Vagina (tissue), 2 donors: ENCODE measurements at regions not wholly inside any gene's neighbourhood (a gene's known extent, or its start where the extent isn't known, plus 50 kb on each side); places are given as distances from the start of the nearest gene placed in this dataset.

ENCODE experiments used
- DNase-seq, 2 donors: peaks; one replicate each; pipeline ENCODE4 v3.0.0-alpha.2; 2017; ENCODE audit errors: extremely low spot score in 2 of 2
- H3K27ac ChIP-seq: fragments of 200-600 bp; sonication (generic); one replicate; pipeline ENCODE4 v1.5.1; 2019
- H3K27me3 ChIP-seq: fragments of 200-600 bp; sonication (generic); one replicate; pipeline ENCODE4 v1.5.1; 2019
- H3K36me3 ChIP-seq, 2 donors: fragments of 200-600 bp; sonication (generic); one replicate each; pipeline ENCODE4 v1.5.1; 2017 to 2019
- H3K4me1 ChIP-seq: fragments of 200-600 bp; sonication (generic); one replicate; pipeline ENCODE4 v1.5.1; 2019
- H3K4me3 ChIP-seq, 2 donors: fragments of 200-600 bp; sonication (generic); 1 replicate in 1 of 2; 2 replicates in 1 of 2; pipeline ENCODE4 v1.5.1; 2016 to 2019
- H3K9me3 ChIP-seq: fragments of 200-600 bp; sonication (generic); one replicate; pipeline ENCODE4 v1.5.1; 2019
- CTCF ChIP-seq, 3 experiments: fragments of 450-650 bp in 2 of 3; fragments of 200-600 bp in 1 of 3; sonication (generic) in 1 of 3; IDR thresholded peaks; one replicate each; pipeline ENCODE4 v1.5.1; 2017 to 2019; ENCODE audit warnings: antibody characterized with exemption in 3 of 3, mild to moderate bottlenecking in 2 of 3, moderate library complexity in 2 of 3
- POLR2A ChIP-seq, 2 donors: fragments of 450-650 bp; IDR thresholded peaks; one replicate each; pipeline ENCODE4 v1.6.1; 2017; ENCODE audit warnings: antibody characterized with exemption in 2 of 2, mild to moderate bottlenecking in 2 of 2, moderate library complexity in 2 of 2
- POLR2AphosphoS5 ChIP-seq, 2 donors: sonication (generic); formaldehyde crosslinking; IDR thresholded peaks; one replicate each; pipeline ENCODE4 v1.9.0; 2017; ENCODE audit warnings: antibody characterized with exemption in 2 of 2, mild to moderate bottlenecking in 2 of 2, low read depth in 1 of 2; ENCODE audit not compliant: insufficient read depth in 1 of 2
- intact Hi-C: fragments of 100-400 bp; cut with DNase I; formaldehyde crosslinking; loops from one replicate; pipeline ENCODE4 v1.15.1; 2023

DNA sequence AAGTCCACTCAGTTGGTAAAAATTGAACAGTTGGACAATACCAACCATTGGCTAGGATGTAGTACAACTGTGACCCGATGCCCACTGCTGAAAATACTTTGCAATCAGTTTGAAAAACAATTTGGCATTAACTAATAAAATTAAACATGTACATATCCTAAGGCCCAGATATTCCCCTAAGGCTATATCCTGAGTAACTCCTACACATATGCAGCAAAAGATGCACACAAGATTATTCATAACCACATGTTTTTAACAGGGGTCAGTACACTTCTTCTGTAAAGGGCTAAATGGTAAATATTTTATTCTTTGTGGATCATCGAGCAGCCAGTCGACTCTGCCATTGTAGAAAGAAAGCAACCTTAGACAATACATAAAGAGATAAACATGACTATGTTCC lies 116.3 kb downstream of the MEX3B start:
- TF ChIP-seq CTCF (IDR thresholded peaks at IDR 0.05) (no peak), POLR2AphosphoS5 (IDR thresholded peaks at IDR 0.05; ENCODE audit: insufficient read depth in 1 of 2, low read depth in 1 of 2) (no peak), POLR2A (IDR thresholded peaks at IDR 0.05) (no peak)
- Histone ChIP-seq H3K9me3 (no peaks in the 10 kb centered on the region), H3K4me1 (no peaks in the 10 kb centered on the region), H3K27ac (no peak overlapping the region), H3K27me3 (no peaks in the 10 kb centered on the region), H3K36me3 (no peaks in the 10 kb centered on the region), H3K4me3 (no peak overlapping the region)
- intact Hi-C loops = no loop called here
- DNase-seq = no peak

- Histone ChIP-seq H3K27me3 (no peaks in the 10 kb centered on the region), H3K9me3 (no peaks in the 10 kb centered on the region), H3K4me1 (no peaks in the 10 kb centered on the region), H3K4me3 (no peak overlapping the region), H3K27ac (no peak overlapping the region), H3K36me3 (no peaks in the 10 kb centered on the region)
- no peak for DNase-seq
- TF ChIP-seq CTCF (IDR thresholded peaks at IDR 0.05) (no peak), POLR2AphosphoS5 (IDR thresholded peaks at IDR 0.05; ENCODE audit: insufficient read depth in 1 of 2, low read depth in 1 of 2) (no peak), POLR2A (IDR thresholded peaks at IDR 0.05) (no peak)
- intact Hi-C loops = no loop called here
These were observed 118.8 kb downstream of the MEX3B start for GRCh38 chr15:81926981-81927380.

GRCh38 chr15:81924729-81925128 lies 121.1 kb downstream of the MEX3B start:
- intact Hi-C loops = no loop called here
- TF ChIP-seq CTCF (IDR thresholded peaks at IDR 0.05) (no peak), POLR2A (IDR thresholded peaks at IDR 0.05) (no peak), POLR2AphosphoS5 (IDR thresholded peaks at IDR 0.05; ENCODE audit: insufficient read depth in 1 of 2, low read depth in 1 of 2) (no peak)

GRCh38 chr15:81923561-81924350 lies 122.1 kb downstream of the MEX3B start:
- H3K27me3 ChIP-seq = no peaks in the 10 kb centered on the region
- TF ChIP-seq POLR2A (IDR thresholded peaks at IDR 0.05) (no peak), CTCF (IDR thresholded peaks at IDR 0.05) (no peak), POLR2AphosphoS5 (IDR thresholded peaks at IDR 0.05; ENCODE audit: insufficient read depth in 1 of 2, low read depth in 1 of 2) (no peak)
- no peak for DNase-seq
- H3K36me3 ChIP-seq = no peaks in the 10 kb centered on the region
- no peak overlapping the region for H3K4me3 ChIP-seq
- no peaks in the 10 kb centered on the region for H3K4me1 ChIP-seq
- intact Hi-C loops = no loop called here
- no peak overlapping the region for H3K27ac ChIP-seq
- peaks cover 4% of the 10 kb centered on the region for H3K9me3 ChIP-seq

More at GRCh38 chr15:81924729-81925128, 121.1 kb downstream of the MEX3B start:
- H3K4me3 ChIP-seq = no peak overlapping the region
- H3K36me3 ChIP-seq = no peaks in the 10 kb centered on the region
- H3K9me3 ChIP-seq = peaks cover 4% of the 10 kb centered on the region
- no peak for DNase-seq
- no peaks in the 10 kb centered on the region for H3K4me1 ChIP-seq
- H3K27ac ChIP-seq = no peak overlapping the region
- H3K27me3 ChIP-seq = no peaks in the 10 kb centered on the region

DNA sequence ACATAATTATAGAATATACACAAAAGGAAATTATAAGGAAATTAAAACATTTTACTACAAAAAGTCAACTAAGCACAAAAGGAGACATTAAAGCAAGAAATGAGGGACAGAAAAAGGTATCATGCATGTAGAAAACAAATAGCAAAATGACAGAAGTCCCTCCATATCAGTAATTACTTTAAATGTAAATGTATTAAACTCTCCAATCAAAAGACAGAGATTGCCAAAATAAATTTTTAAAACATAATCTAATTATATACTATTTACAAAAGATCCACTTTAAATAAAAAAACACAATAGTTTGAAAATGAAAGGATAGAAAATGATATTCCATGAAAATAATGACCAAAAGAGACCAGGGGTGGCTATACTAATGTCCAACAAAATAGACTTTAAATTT lies 123.7 kb downstream of the MEX3B start:
- no peak overlapping the region for H3K27ac ChIP-seq
- no peaks in the 10 kb centered on the region for H3K4me1 ChIP-seq
- DNase-seq = no peak
- no peaks in the 10 kb centered on the region for H3K27me3 ChIP-seq
- TF ChIP-seq POLR2A (IDR thresholded peaks at IDR 0.05) (no peak), CTCF (IDR thresholded peaks at IDR 0.05) (no peak), POLR2AphosphoS5 (IDR thresholded peaks at IDR 0.05; ENCODE audit: insufficient read depth in 1 of 2, low read depth in 1 of 2) (no peak)
- peaks cover 4% of the 10 kb centered on the region for H3K9me3 ChIP-seq
- H3K36me3 ChIP-seq = no peaks in the 10 kb centered on the region
- H3K4me3 ChIP-seq = no peak overlapping the region
- intact Hi-C loops = no loop called here
